Osteocyte (in vitro differentiated cells): ENCODE measurements at regions not wholly inside any gene's neighbourhood (a gene's known extent, or its start where the extent isn't known, plus 50 kb on each side); places are given as distances from the start of the nearest gene placed in this dataset.

Source experiments
- DNase-seq: peaks from one replicate; pipeline ENCODE4 v3.0.0; 2021; ENCODE audit warnings: mixed read lengths; ENCODE audit not compliant: unreplicated experiment; ENCODE audit errors: extremely low spot score
- H3K27ac Mint-ChIP-seq: one replicate; pipeline ENCODE4 v1.8.0; 2021; ENCODE audit warnings: mild to moderate bottlenecking, mixed read lengths; ENCODE audit not compliant: unreplicated experiment
- H3K27me3 Mint-ChIP-seq: one replicate; pipeline ENCODE4 v1.8.0; 2021; ENCODE audit warnings: mixed read lengths; ENCODE audit not compliant: unreplicated experiment
- H3K36me3 Mint-ChIP-seq: one replicate; pipeline ENCODE4 v1.8.0; 2021; ENCODE audit warnings: mixed read lengths; ENCODE audit not compliant: unreplicated experiment
- H3K4me1 Mint-ChIP-seq: one replicate; pipeline ENCODE4 v1.8.0; 2021; ENCODE audit warnings: mixed read lengths; ENCODE audit not compliant: unreplicated experiment
- H3K4me3 Mint-ChIP-seq: one replicate; pipeline ENCODE4 v1.8.0; 2021; ENCODE audit warnings: mild to moderate bottlenecking, moderate library complexity, mixed read lengths; ENCODE audit not compliant: unreplicated experiment
- H3K9me3 Mint-ChIP-seq: one replicate; pipeline ENCODE4 v1.8.0; 2021; ENCODE audit warnings: mixed read lengths; ENCODE audit not compliant: unreplicated experiment
- CTCF ChIP-seq: fragments of 200-600 bp; sonication (generic); IDR thresholded peaks from 2 replicates; pipeline ENCODE4 v1.5.0; 2021; ENCODE audit warnings: antibody characterized with exemption, mild to moderate bottlenecking, moderate library complexity

- no peak overlapping the region for H3K4me3 Mint-ChIP-seq
- peaks cover 12% of the 10 kb centered on the region for H3K27me3 Mint-ChIP-seq
- H3K36me3 Mint-ChIP-seq: no peaks in the 10 kb centered on the region
- no peaks in the 10 kb centered on the region for H3K4me1 Mint-ChIP-seq
- no peak overlapping the region for H3K27ac Mint-ChIP-seq
- no peak for TF ChIP-seq CTCF
- peaks cover 16% of the 10 kb centered on the region for H3K9me3 Mint-ChIP-seq
- DNase-seq: no peak
These were observed 389.8 kb upstream of the AZI2 start for GRCh38 chr3:28738425-28738824.

DNA sequence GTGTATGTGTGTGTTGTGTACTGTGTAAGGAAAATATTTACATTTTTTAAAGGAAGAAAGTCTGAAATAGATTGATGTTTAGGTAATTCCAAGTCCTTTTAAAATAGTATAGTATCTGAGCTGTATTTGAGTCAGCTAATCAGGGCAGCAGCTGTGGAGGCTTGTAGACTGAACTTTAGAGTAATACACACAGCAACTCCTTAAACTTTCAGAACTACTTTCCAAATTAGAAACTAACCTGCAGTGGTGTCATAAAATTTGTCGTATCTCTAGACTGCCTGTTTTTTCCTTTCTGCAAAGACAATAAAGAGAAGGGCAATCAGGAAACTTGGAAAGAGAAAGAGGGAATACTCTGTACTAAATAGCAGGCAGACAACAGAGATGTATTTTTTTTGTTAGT lies 391.0 kb upstream of the AZI2 start:
- Mint-ChIP-seq H3K4me3 (no peak overlapping the region), H3K4me1 (no peaks in the 10 kb centered on the region), H3K36me3 (no peaks in the 10 kb centered on the region), H3K27me3 (peaks cover 8% of the 10 kb centered on the region), H3K27ac (no peak overlapping the region), H3K9me3 (peaks cover 6% of the 10 kb centered on the region)
- no peak for TF ChIP-seq CTCF
- DNase-seq: no peak

DNA sequence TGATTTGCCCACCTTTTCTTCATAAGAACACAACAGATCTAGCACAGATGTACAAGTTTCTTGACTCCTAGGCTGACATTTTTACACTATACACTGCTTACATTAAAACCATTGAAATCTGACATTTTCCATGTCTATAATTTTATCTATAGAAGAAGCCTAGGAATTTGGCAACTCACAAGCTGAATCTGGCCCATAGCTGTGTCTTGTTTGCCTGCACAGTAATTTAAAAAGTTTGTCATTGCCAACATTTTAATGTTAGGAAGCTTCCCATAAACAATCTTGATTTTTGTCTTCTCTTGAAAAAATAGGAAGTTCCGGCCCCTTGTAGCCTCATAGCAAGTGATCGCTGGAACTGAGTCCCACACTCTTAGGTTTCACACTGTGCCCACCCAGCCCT lies 394.6 kb upstream of the AZI2 start:
- H3K27ac Mint-ChIP-seq: no peak overlapping the region
- H3K9me3 Mint-ChIP-seq: no peaks in the 10 kb centered on the region
- H3K4me1 Mint-ChIP-seq: peaks cover 7% of the 10 kb centered on the region
- H3K4me3 Mint-ChIP-seq: no peak overlapping the region
- no peak for TF ChIP-seq CTCF
- no peak for DNase-seq
- H3K27me3 Mint-ChIP-seq: peaks cover 8% of the 10 kb centered on the region
- H3K36me3 Mint-ChIP-seq: no peaks in the 10 kb centered on the region

- Mint-ChIP-seq H3K9me3 (no peaks in the 10 kb centered on the region), H3K27me3 (peaks cover 6% of the 10 kb centered on the region), H3K27ac (no peak overlapping the region), H3K4me1 (peaks cover 7% of the 10 kb centered on the region), H3K4me3 (no peak overlapping the region), H3K36me3 (no peaks in the 10 kb centered on the region)
- DNase-seq: no peak
- TF ChIP-seq CTCF: no peak
These were observed 395.2 kb upstream of the AZI2 start for GRCh38 chr3:28743831-28744230.

GRCh38 chr3:28745436-28745835 lies 396.8 kb upstream of the AZI2 start:
- DNase-seq: no peak
- peaks cover 8% of the 10 kb centered on the region for H3K9me3 Mint-ChIP-seq
- peaks cover 7% of the 10 kb centered on the region for H3K4me1 Mint-ChIP-seq
- no peak overlapping the region for H3K4me3 Mint-ChIP-seq
- H3K27me3 Mint-ChIP-seq: no peaks in the 10 kb centered on the region
- TF ChIP-seq CTCF: no peak
- no peak overlapping the region for H3K27ac Mint-ChIP-seq
- H3K36me3 Mint-ChIP-seq: no peaks in the 10 kb centered on the region
